Left lung (tissue), 4 donors: ENCODE measurements at regions not wholly inside any gene's neighbourhood (a gene's known extent, or its start where the extent isn't known, plus 50 kb on each side); places are given as distances from the start of the nearest gene placed in this dataset.

Source experiments
- ATAC-seq: fragments of 200-7000 bp; cut with Tn5 transposase; one replicate; pipeline ENCODE4 v1.9.1; 2020; ENCODE audit warnings: moderate library complexity
- DNase-seq, 4 donors: peaks; one replicate each; pipeline ENCODE4 v3.0.0-alpha.2; 2013 to 2020
- H3K27ac ChIP-seq, 2 donors: fragments of 200-600 bp; sonication (generic) in 1 of 2; one replicate each; pipeline versions ENCODE4 v1.5.0 to v1.8.0; 2020 to 2021
- H3K27me3 ChIP-seq, 2 donors: fragments of 200-600 bp; sonication (generic) in 1 of 2; one replicate each; pipeline versions ENCODE4 v1.5.0 to v1.8.0; 2020 to 2021
- H3K36me3 ChIP-seq, 2 donors: fragments of 200-600 bp; sonication (generic) in 1 of 2; one replicate each; pipeline versions ENCODE4 v1.5.0 to v1.8.0; 2020 to 2021
- H3K4me1 ChIP-seq, 2 donors: fragments of 200-600 bp; one replicate each; pipeline ENCODE4 v1.8.0; 2021
- H3K4me3 ChIP-seq, 2 donors: fragments of 200-600 bp; sonication (generic) in 1 of 2; one replicate each; pipeline versions ENCODE4 v1.5.0 to v1.8.0; 2020 to 2021; ENCODE audit warnings: mild to moderate bottlenecking in 1 of 2
- H3K9me3 ChIP-seq, 2 donors: fragments of 200-600 bp; sonication (generic) in 1 of 2; one replicate each; pipeline versions ENCODE4 v1.5.0 to v1.8.0; 2020 to 2021
- CTCF ChIP-seq, 2 donors: fragments of 200-600 bp; sonication (generic) in 1 of 2; IDR thresholded peaks; one replicate each; pipeline versions ENCODE4 v1.5.0 to v1.8.0; 2021; ENCODE audit warnings: antibody characterized with exemption in 2 of 2
- intact Hi-C, 2 donors: fragments of 100-400 bp; cut with DNase I; formaldehyde crosslinking; loops; one replicate each; pipeline versions ENCODE4 v1.11.2 to v1.14.2; 2022
- donor health status: DM: no; HTN: yes; CAD: no.
- donor health status: DM: no; HTN: no; CAD: no.

GRCh38 chr6:22726966-22727365 lies 157.6 kb downstream of the HDGFL1 start:
- Histone ChIP-seq H3K27me3 (no peaks in the 10 kb centered on the region), H3K4me1 (no peaks in the 10 kb centered on the region), H3K36me3 (no peaks in the 10 kb centered on the region), H3K27ac (no peak overlapping the region), H3K4me3 (no peak overlapping the region), H3K9me3 (peaks cover 0 to 13% of the 10 kb centered on the region in 2 donors)
- intact Hi-C loops, result no loop called here
- TF ChIP-seq CTCF (IDR thresholded peaks at IDR 0.05), result no peak
- ATAC-seq, result no peak
- DNase-seq, result no peak

DNA sequence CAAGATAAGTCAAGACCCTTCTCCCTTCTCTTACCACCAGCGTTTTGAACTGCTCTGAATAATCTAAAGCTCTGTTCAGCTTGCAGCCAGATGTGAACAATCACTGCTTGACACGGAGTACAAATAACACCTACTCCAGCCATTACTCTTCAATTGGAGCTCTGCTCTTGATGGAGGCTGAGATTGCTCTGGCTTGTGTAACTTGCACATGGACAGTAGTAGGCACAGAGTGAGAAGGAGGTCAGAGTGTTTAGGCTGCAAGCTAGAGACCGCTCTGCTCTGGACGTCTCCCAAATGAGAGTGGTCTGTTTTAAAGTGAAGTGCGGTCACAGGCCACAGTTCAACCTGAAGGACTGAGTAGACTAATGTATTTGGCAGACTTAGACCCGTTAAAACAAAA lies 158.3 kb downstream of the HDGFL1 start:
- Histone ChIP-seq H3K4me3 (no peak overlapping the region), H3K4me1 (peaks cover 0 to 7% of the 10 kb centered on the region in 2 donors), H3K9me3 (peaks cover 0 to 13% of the 10 kb centered on the region in 2 donors), H3K36me3 (no peaks in the 10 kb centered on the region), H3K27ac (no peak overlapping the region), H3K27me3 (no peaks in the 10 kb centered on the region)
- TF ChIP-seq CTCF (IDR thresholded peaks at IDR 0.05), result no peak
- intact Hi-C loops, result no loop called here
- ATAC-seq, result peak; percentile 45
- DNase-seq, result peak in 2 of 4 donors; percentile 47 to 66

- Histone ChIP-seq H3K4me3 (no peak overlapping the region), H3K9me3 (no peaks in the 10 kb centered on the region), H3K27me3 (no peaks in the 10 kb centered on the region), H3K36me3 (no peaks in the 10 kb centered on the region), H3K4me1 (peaks cover 0 to 7% of the 10 kb centered on the region in 2 donors), H3K27ac (no peak overlapping the region)
- TF ChIP-seq CTCF (IDR thresholded peaks at IDR 0.05), result no peak
- no peak for DNase-seq
- ATAC-seq, result no peak
- intact Hi-C loops, result no loop called here
These were observed 163.0 kb downstream of the HDGFL1 start for GRCh38 chr6:22732176-22732970.

DNA sequence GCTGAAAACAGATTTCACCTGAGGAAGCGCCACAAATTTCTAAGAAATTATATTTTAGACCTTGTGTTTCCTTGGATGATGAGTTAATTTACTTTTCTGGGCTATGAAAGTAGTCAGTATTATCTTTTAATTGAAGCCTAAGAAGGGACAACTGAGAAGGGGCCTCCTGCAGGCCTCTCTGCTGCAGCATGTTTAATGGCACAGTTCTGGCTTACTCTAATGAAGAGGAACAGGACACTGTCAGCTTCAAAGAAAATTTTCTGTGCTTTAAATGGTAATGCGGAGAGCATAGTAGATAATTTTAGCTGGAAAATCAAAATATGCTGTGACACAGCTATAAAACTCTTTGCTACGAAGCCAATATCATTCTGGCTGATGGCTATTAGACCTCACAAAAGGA lies 167.4 kb downstream of the HDGFL1 start:
- intact Hi-C loops, result no loop called here

More for the DNA sequence above, 167.4 kb downstream of the HDGFL1 start:
- no peaks in the 10 kb centered on the region for H3K36me3 ChIP-seq
- H3K4me3 ChIP-seq, result no peak overlapping the region
- H3K27me3 ChIP-seq, result no peaks in the 10 kb centered on the region
- H3K27ac ChIP-seq, result no peak overlapping the region
- DNase-seq, result no peak
- ATAC-seq, result no peak
- TF ChIP-seq CTCF (IDR thresholded peaks at IDR 0.05), result no peak
- no peaks in the 10 kb centered on the region for H3K9me3 ChIP-seq
- peaks cover 0 to 7% of the 10 kb centered on the region in 2 donors for H3K4me1 ChIP-seq
